T-helper 17 cell (primary cell): ENCODE measurements at regions not wholly inside any gene's neighbourhood (a gene's known extent, or its start where the extent isn't known, plus 50 kb on each side); places are given as distances from the start of the nearest gene placed in this dataset.

ENCODE experiments used
- ATAC-seq: fragments of 150-1000 bp; cut with Tn5 transposase; 2 replicates; pipeline ENCODE4 v1.10.0; 2021; ENCODE audit warnings: mild to moderate bottlenecking, moderate library complexity
- DNase-seq, 3 donors: peaks; one replicate each; pipeline versions ENCODE4 v3.0.0 to v3.0.0-alpha.2; 2020 to 2021
- H3K9me3 ChIP-seq: one replicate; pipeline ENCODE4 v1.7.0; 2013; ENCODE audit warnings: low read length, mild to moderate bottlenecking; ENCODE audit not compliant: control insufficient read depth, poor library complexity, severe bottlenecking
- H3K27ac Mint-ChIP-seq: one replicate; pipeline ENCODE4 v1.8.0; 2022; ENCODE audit warnings: mild to moderate bottlenecking, moderate library complexity, mixed read lengths
- H3K27me3 Mint-ChIP-seq: one replicate; pipeline ENCODE4 v1.8.0; 2022; ENCODE audit warnings: mixed read lengths
- H3K36me3 Mint-ChIP-seq: one replicate; pipeline ENCODE4 v1.8.0; 2022; ENCODE audit warnings: low read depth, mixed read lengths
- H3K4me1 Mint-ChIP-seq: one replicate; pipeline ENCODE4 v1.8.0; 2022; ENCODE audit warnings: mild to moderate bottlenecking, mixed read lengths
- H3K4me3 Mint-ChIP-seq: one replicate; pipeline ENCODE4 v1.8.0; 2022; ENCODE audit warnings: mild to moderate bottlenecking, moderate library complexity, mixed read lengths

DNA sequence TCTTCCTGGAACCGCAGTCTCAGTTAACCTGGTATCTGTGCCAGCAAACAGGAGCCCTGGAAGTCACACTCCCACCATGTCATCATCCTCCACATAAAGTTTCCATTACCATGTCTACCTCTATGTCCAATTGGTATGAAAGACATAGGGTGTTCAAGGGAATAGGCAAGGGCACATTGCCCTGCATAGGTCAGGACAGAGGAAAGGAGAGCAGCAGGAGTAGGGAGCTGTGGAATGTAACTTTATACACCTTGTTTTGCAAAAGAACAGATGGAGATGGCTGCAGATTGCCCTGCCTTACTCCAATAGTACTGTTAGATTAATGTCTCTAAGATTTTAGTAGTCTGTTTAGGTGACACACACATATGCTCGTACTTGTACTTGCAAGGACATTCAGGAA, 1056.4 kb downstream of the NTRK3 start:
- DNase-seq (no peak), ATAC-seq (no peak)
- Mint-ChIP-seq H3K4me3 (no peak overlapping the region), H3K4me1 (no peaks in the 10 kb centered on the region), H3K27ac (no peak overlapping the region), H3K36me3 (no peaks in the 10 kb centered on the region), H3K27me3 (peaks cover 15% of the 10 kb centered on the region)
- no peaks in the 10 kb centered on the region for H3K9me3 ChIP-seq

DNA sequence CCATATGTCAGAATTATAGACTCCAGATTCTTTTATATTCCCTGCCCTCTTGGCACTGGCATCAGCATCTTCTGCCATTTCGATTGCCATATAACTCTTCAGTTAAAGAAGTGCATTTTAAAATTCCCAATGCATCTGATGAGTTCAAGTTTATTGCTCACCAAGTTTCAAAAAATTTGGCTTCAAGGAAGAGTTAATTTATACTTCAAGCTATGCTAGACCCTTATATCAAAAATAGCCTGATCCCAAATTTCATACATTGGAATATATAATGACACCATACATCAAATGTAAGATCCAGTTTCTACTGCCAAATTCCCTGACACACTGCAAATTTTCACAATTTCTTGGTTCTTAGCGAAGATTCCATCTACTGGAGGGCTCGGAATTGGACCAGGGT, 1058.6 kb downstream of the NTRK3 start:
- Mint-ChIP-seq H3K27me3 (peaks cover 7% of the 10 kb centered on the region), H3K36me3 (no peaks in the 10 kb centered on the region), H3K4me1 (no peaks in the 10 kb centered on the region), H3K27ac (no peak overlapping the region), H3K4me3 (no peak overlapping the region)
- no peaks in the 10 kb centered on the region for H3K9me3 ChIP-seq
- DNase-seq (no peak), ATAC-seq (no peak)

DNA sequence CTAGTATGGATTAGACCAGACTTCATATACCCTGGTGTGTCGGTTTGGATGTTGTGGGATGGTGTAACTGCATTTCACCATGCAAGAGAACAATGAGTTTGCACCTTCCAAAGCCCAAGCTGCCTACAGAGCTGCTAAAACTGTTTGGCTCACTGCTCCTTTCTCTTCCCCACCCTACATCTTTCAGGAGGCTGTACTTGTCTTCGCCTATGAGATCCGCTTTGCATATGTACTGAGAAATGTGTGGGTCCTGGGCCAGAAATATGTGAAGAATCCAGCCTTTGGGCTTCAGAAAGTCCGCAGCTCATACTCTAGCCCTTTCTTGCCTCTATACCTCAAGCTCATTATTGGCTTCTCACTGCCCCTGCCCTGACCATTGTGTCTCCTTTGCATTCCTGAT, 1060.0 kb downstream of the NTRK3 start:
- Mint-ChIP-seq H3K27me3 (peaks cover 7% of the 10 kb centered on the region), H3K27ac (no peak overlapping the region), H3K4me3 (no peak overlapping the region), H3K36me3 (no peaks in the 10 kb centered on the region), H3K4me1 (no peaks in the 10 kb centered on the region)
- ATAC-seq (no peak), DNase-seq (no peak)
- H3K9me3 ChIP-seq = no peaks in the 10 kb centered on the region

DNA sequence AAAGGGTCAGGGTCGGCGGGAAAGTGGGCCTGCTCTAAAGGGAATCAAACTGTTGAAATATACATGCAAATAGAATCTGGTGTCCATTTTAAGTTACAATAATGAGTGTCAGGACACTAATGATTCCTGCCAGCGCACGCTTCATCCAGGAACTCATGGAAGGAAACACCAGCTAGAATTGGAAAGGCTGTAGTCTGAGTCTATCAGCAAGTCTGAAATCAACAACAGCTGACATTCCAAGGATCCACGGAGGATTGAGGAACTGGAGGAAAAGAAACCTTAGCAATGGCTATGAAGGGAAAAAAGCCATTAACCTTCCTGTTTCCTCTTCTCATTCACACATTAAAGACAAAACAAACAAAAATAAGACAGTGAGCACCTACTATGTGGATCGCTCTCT, 1063.1 kb downstream of the NTRK3 start:
- ATAC-seq (no peak), DNase-seq (no peak)
- no peaks in the 10 kb centered on the region for H3K36me3 Mint-ChIP-seq
- no peak overlapping the region for H3K27ac Mint-ChIP-seq
- no peaks in the 10 kb centered on the region for H3K9me3 ChIP-seq
- H3K4me1 Mint-ChIP-seq = no peaks in the 10 kb centered on the region
- H3K27me3 Mint-ChIP-seq = peaks cover 7% of the 10 kb centered on the region
- H3K4me3 Mint-ChIP-seq = no peak overlapping the region

DNA sequence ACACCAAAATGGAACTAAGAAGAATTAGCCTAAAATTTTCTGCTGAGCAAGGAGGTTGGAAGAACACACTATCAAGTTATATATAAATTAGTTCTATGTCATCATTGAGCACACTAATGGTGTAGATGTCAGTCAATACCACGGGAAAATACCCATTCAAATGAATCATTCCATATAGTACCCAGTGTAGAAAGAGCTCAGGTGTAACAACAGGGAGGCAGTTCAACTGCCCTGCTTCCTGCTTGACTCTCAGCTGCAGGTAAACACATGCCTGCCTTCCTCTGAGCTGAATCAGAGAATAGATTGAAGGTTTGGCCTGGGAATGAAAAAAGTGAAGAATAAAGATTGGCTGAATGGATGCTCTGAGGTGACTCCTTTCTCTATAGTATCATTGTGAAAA, 1088.0 kb downstream of the AGBL1 start:
- Mint-ChIP-seq H3K27me3 (no peaks in the 10 kb centered on the region), H3K4me1 (no peaks in the 10 kb centered on the region), H3K36me3 (no peaks in the 10 kb centered on the region), H3K27ac (no peak overlapping the region), H3K4me3 (no peak overlapping the region)
- H3K9me3 ChIP-seq = no peaks in the 10 kb centered on the region
- ATAC-seq (no peak), DNase-seq (no peak)

DNA sequence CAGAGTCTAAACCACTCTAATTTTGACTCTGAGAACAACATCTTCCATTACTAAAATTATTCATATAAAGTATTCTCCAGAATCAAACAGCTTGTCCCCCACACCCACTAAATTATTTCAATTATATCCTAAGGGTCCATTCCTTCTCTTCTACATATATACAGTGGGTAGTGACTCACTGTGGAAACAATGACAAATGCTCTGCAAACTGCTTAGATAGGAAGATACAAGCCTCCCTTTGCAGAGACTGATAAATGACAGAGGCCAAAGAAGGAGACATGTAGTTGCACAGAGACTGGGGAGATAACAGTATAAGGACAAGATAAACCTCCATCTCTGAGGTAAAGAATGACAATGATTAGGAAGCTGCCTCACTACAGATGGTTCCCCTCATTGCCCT, 1087.4 kb downstream of the AGBL1 start:
- Mint-ChIP-seq H3K4me3 (no peak overlapping the region), H3K36me3 (no peaks in the 10 kb centered on the region), H3K27me3 (no peaks in the 10 kb centered on the region), H3K27ac (no peak overlapping the region), H3K4me1 (no peaks in the 10 kb centered on the region)
- DNase-seq (no peak), ATAC-seq (no peak)
- H3K9me3 ChIP-seq = no peaks in the 10 kb centered on the region

DNA sequence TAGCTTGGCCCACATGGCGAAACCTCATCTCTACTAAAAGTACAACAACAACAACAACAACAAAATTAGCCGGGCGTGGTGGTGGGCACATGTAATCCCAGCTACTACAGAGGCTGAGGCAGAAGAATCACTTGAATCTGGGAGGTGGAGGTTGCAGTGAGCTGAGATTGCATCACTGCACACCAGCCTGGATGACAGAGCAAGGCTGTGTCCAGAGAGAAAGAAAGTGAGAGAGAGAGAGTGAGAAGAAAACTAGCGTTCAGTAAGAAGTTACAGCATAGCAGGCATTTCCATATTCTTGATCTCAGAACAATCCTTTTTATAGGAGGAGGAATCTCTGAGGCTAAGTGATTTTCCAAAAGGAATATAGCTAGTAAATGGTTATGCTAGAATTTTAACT, 1076.1 kb downstream of the AGBL1 start:
- DNase-seq (no peak), ATAC-seq (no peak)
- no peaks in the 10 kb centered on the region for H3K4me1 Mint-ChIP-seq
- H3K36me3 Mint-ChIP-seq = no peaks in the 10 kb centered on the region
- H3K4me3 Mint-ChIP-seq = no peak overlapping the region
- H3K9me3 ChIP-seq = no peaks in the 10 kb centered on the region
- peaks cover 6% of the 10 kb centered on the region for H3K27me3 Mint-ChIP-seq
- no peak overlapping the region for H3K27ac Mint-ChIP-seq

DNA sequence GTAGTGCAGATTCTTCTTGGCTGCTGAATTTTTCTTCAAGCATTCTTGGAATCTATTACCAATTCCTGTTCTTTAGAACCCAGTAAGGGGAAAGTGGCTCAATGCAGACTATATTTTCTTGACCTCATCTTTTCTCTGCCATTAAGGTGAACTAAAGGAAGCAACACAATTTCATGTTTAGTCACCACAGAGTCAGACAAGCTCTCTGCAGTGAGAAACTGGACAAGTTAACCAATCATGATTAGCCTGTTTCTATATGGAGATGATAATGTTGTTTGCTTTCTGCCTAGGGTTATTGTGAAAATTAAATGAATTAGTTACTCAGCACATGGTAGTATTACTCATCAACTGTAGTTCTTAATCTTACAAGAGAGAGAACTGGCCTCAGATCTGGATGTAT, 1075.1 kb downstream of the AGBL1 start:
- H3K27me3 Mint-ChIP-seq = peaks cover 4% of the 10 kb centered on the region
- no peaks in the 10 kb centered on the region for H3K36me3 Mint-ChIP-seq
- H3K4me3 Mint-ChIP-seq = no peak overlapping the region
- H3K9me3 ChIP-seq = no peaks in the 10 kb centered on the region
- H3K4me1 Mint-ChIP-seq = no peaks in the 10 kb centered on the region
- H3K27ac Mint-ChIP-seq = no peak overlapping the region
- no peak for DNase-seq
- no peak for ATAC-seq

DNA sequence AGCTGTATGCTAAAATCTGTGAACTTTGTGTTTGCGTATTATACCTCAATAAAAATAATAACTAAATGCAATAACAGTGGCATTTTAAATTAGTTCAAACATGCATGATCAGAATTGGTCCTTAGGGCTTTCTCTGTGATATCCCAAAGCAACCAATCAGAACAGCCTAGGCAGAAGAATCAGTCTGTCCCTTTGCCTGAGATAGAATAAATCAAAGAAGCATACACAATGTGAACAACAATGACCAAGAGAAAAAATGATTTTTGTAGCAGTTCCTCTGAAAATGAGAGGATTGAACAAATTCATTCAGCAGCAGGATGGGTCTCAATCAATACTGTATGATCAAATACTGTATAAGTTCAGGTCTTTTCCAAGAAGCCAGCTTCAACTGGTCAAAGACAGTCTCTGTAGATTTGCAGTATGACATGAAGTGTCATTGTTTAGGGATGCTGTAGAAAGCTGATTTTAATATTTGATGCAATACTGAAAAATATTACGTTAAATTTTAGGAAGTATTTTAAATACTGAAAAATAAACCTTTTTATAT, 1071.6 kb downstream of the AGBL1 start:
- Mint-ChIP-seq H3K36me3 (no peaks in the 10 kb centered on the region), H3K27me3 (no peaks in the 10 kb centered on the region), H3K27ac (no peak overlapping the region), H3K4me1 (no peaks in the 10 kb centered on the region), H3K4me3 (no peak overlapping the region)
- ATAC-seq (no peak), DNase-seq (no peak)
- H3K9me3 ChIP-seq = no peaks in the 10 kb centered on the region

DNA sequence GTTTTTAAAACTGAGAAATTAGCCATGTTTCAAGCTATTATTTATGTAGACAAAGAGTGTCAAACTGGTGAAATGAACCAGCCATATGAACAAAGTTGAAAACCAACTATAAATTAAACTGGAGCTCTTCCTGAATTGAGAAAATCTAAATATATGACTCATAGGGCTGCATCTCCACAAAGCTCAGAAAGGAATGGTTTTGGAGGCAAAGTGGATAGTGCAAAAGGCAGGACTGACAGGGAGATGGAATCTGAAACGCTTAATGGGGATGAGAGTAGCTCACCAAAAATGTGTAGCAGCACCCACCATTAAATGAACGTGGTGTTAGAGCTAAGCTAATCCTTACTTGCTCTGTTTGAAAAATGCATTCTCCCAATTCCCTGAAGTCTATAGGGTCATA, 1066.0 kb downstream of the AGBL1 start:
- Mint-ChIP-seq H3K27ac (no peak overlapping the region), H3K27me3 (no peaks in the 10 kb centered on the region), H3K36me3 (no peaks in the 10 kb centered on the region), H3K4me3 (no peak overlapping the region), H3K4me1 (no peaks in the 10 kb centered on the region)
- DNase-seq = no peak
- no peak for ATAC-seq
- H3K9me3 ChIP-seq = no peaks in the 10 kb centered on the region

DNA sequence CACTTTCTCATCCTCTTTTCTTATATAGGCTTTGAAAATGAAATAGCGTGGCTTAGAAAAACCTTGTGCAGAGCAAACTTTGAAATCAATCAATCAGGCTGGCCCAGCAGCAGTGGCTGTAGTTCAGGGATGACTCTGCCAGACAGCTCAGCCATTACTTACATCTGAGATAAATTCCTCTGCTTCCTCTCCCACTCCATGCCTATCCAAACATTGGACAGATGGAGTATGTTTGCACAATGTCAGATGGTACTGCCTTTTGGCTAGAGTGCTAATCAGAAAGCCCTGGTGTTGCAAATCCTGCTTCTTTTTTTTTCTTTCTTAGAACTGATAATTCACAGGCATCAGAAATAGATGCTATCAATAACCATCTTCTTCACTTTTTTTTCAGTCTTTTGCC, 1065.1 kb downstream of the AGBL1 start:
- no peaks in the 10 kb centered on the region for H3K9me3 ChIP-seq
- Mint-ChIP-seq H3K36me3 (no peaks in the 10 kb centered on the region), H3K27ac (no peak overlapping the region), H3K27me3 (no peaks in the 10 kb centered on the region), H3K4me1 (no peaks in the 10 kb centered on the region), H3K4me3 (no peak overlapping the region)
- no peak for DNase-seq
- ATAC-seq = no peak

DNA sequence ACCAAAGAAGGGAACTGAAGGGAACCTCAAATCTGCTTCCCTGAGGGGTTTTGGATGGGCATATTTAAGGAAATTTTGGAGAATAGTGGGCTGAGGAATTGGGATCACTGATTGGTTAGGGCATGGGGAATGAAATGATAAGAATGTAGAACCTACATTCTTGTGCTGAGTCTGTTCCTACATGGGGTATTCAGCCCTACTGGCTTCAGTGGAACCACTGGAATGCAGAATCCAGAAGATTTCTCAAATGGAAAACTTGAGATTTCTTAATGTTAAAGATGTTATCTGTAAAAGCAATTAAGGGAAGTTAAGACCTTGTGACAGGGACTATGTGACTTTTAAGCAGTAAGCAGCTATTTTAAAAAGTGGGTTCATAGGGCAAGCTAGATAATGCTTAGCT, 1062.4 kb downstream of the AGBL1 start:
- no peaks in the 10 kb centered on the region for H3K9me3 ChIP-seq
- ATAC-seq (no peak), DNase-seq (no peak)
- H3K4me3 Mint-ChIP-seq = no peak overlapping the region
- H3K36me3 Mint-ChIP-seq = no peaks in the 10 kb centered on the region
- H3K27me3 Mint-ChIP-seq = no peaks in the 10 kb centered on the region
- no peaks in the 10 kb centered on the region for H3K4me1 Mint-ChIP-seq
- no peak overlapping the region for H3K27ac Mint-ChIP-seq

DNA sequence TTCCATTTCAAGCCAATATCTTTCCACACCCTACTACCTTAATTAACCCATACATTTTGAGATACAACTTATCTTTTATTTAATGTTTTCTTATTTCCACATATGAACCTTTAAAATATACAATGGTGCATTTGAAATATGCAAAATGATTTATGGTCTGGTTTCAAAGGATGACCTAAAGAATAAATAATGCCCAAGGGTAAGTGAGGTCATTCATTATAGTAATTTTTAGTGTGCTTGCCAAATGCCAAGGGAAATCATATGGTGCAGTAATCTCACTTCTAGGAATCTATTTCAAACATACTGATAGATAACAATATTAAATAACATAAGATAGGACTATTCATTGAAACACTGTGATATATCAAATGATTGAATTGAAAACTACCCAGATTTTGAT, 1055.4 kb downstream of the AGBL1 start:
- ATAC-seq (no peak), DNase-seq (no peak)
- H3K9me3 ChIP-seq = no peaks in the 10 kb centered on the region
- Mint-ChIP-seq H3K4me1 (no peaks in the 10 kb centered on the region), H3K27me3 (no peaks in the 10 kb centered on the region), H3K27ac (no peak overlapping the region), H3K36me3 (peaks cover 2% of the 10 kb centered on the region), H3K4me3 (no peak overlapping the region)

DNA sequence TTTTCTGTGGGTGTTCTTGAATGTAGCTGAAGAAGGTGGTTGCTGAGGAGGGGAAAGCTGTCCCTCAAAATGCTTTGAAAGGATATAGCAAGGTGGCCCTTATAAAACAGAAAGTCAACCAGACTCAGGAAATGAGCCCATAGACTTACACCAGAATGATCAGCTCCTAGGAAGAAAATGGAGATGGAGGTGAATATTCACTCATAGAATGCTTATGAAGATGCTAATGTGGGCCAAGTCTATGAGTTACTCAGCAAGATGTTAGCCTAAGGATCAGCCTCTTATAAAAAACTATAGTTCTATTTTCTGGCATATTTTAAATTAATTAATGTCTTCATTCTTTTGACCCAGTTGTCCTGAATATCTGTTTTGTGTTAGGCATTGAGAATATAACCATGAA, 1054.0 kb downstream of the AGBL1 start:
- Mint-ChIP-seq H3K4me1 (no peaks in the 10 kb centered on the region), H3K4me3 (no peak overlapping the region), H3K36me3 (peaks cover 2% of the 10 kb centered on the region), H3K27me3 (peaks cover 6% of the 10 kb centered on the region), H3K27ac (no peak overlapping the region)
- DNase-seq (no peak), ATAC-seq (no peak)
- H3K9me3 ChIP-seq = no peaks in the 10 kb centered on the region

DNA sequence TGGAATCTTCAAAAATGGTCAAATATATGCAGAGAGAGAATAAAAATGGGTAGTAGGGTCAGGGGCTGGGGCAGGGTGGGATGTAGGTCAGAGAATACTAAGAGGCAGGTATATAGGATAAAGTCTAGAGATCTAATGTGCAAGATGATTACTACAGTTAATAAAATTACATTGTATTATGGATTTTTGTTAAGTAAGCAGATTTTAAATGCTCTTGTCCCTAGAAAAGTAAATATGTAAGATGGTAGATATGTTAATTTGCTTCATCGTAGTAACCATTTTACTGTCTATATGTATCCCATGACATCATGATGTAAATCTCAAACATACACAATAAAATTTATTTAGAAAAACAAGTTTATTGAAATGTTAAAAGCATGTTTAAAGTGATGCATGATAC, 1051.4 kb downstream of the AGBL1 start:
- peaks cover 11% of the 10 kb centered on the region for H3K27me3 Mint-ChIP-seq
- DNase-seq (no peak), ATAC-seq (no peak)
- no peaks in the 10 kb centered on the region for H3K4me1 Mint-ChIP-seq
- no peaks in the 10 kb centered on the region for H3K9me3 ChIP-seq
- no peak overlapping the region for H3K27ac Mint-ChIP-seq
- peaks cover 2% of the 10 kb centered on the region for H3K36me3 Mint-ChIP-seq
- H3K4me3 Mint-ChIP-seq = no peak overlapping the region
